Hepatocyte (in vitro differentiated cells): ENCODE measurements at regions not wholly inside any gene's neighbourhood (a gene's known extent, or its start where the extent isn't known, plus 50 kb on each side); places are given as distances from the start of the nearest gene placed in this dataset.

Source experiments
- DNase-seq: peaks from one replicate; pipeline ENCODE4 v3.0.0-alpha.2; 2016; ENCODE audit warnings: low spot score
- H2AFZ ChIP-seq: fragments of 200-600 bp; sonication (generic); 2 replicates; pipeline ENCODE4 v1.6.0; 2016; ENCODE audit warnings: antibody characterized with exemption, mild to moderate bottlenecking
- H3K27ac ChIP-seq: fragments of 200-600 bp; sonication (generic); 2 replicates; pipeline ENCODE4 v1.5.1; 2016; ENCODE audit warnings: mild to moderate bottlenecking
- H3K27me3 ChIP-seq: fragments of 200-600 bp; sonication (generic); 2 replicates; pipeline ENCODE4 v1.6.1; 2016
- H3K36me3 ChIP-seq: fragments of 200-600 bp; sonication (generic); replicated peaks from 2 replicates; pipeline ENCODE4 v1.5.1; 2016; ENCODE audit warnings: low read depth; ENCODE audit not compliant: insufficient read depth
- H3K4me1 ChIP-seq: fragments of 200-600 bp; sonication (generic); 2 replicates; pipeline ENCODE4 v1.5.1; 2016; ENCODE audit warnings: mild to moderate bottlenecking, moderate library complexity; ENCODE audit not compliant: insufficient read depth
- H3K4me2 ChIP-seq: fragments of 200-600 bp; sonication (generic); 2 replicates; pipeline ENCODE4 v1.6.0; 2016
- H3K4me3 ChIP-seq: fragments of 200-600 bp; sonication (generic); 2 replicates; pipeline ENCODE4 v1.5.1; 2016; ENCODE audit warnings: mild to moderate bottlenecking
- H3K79me2 ChIP-seq: fragments of 200-600 bp; sonication (generic); 2 replicates; pipeline ENCODE4 v1.6.0; 2017; ENCODE audit warnings: mild to moderate bottlenecking
- H3K9me2 ChIP-seq: fragments of 200-600 bp; sonication (generic); replicated peaks from 2 replicates; pipeline ENCODE4 v1.6.0; 2017; ENCODE audit warnings: mild to moderate bottlenecking; ENCODE audit not compliant: insufficient read depth
- H3K9me3 ChIP-seq: fragments of 200-600 bp; sonication (generic); 2 replicates; pipeline ENCODE4 v1.5.1; 2016; ENCODE audit warnings: low read depth, mild to moderate bottlenecking
- H4K20me1 ChIP-seq: fragments of 200-600 bp; sonication (generic); 2 replicates; pipeline ENCODE4 v1.6.0; 2016; ENCODE audit warnings: mild to moderate bottlenecking; ENCODE audit not compliant: insufficient read depth, poor library complexity, severe bottlenecking
- CTCF ChIP-seq: fragments of 200-600 bp; sonication (generic); IDR thresholded peaks from 2 replicates; pipeline ENCODE4 v1.5.1; 2016; ENCODE audit warnings: antibody characterized with exemption, mild to moderate bottlenecking; ENCODE audit not compliant: poor library complexity
- EZH2 ChIP-seq: fragments of 200-600 bp; sonication (generic); IDR thresholded peaks from 2 replicates; pipeline ENCODE4 v1.6.1; 2016; ENCODE audit warnings: antibody characterized with exemption, mild to moderate bottlenecking, borderline replicate concordance
- EZH2phosphoT487 ChIP-seq: fragments of 200-600 bp; sonication (generic); IDR thresholded peaks from one replicate; pipeline ENCODE4 v1.6.1; 2018; ENCODE audit warnings: antibody characterized with exemption, mild to moderate bottlenecking, low read depth, moderate library complexity; ENCODE audit not compliant: unreplicated experiment, severe bottlenecking
- WGBS: methylation state at CpG from one replicate; pipeline ENCODE4 v1.1.6; 2016; ENCODE audit warnings: low lambda C conversion rate; ENCODE audit errors: missing lambda C conversion rate; 5-methylcytosine and 5-hydroxymethylcytosine counted together

- Histone ChIP-seq H3K4me2 (no peak overlapping the region), H3K9me3 (no peaks in the 10 kb centered on the region), H3K4me1 (no peaks in the 10 kb centered on the region), H3K79me2 (no peaks in the 10 kb centered on the region), H3K36me3 (no peaks in the 10 kb centered on the region), H3K27ac (no peak overlapping the region), H2AFZ (no peak overlapping the region), H3K4me3 (no peak overlapping the region), H3K9me2 (no peaks in the 10 kb centered on the region), H3K27me3 (no peaks in the 10 kb centered on the region), H4K20me1 (no peaks in the 10 kb centered on the region)
- WGBS: 91% methylated on average over 5 of the region's 5 CpGs
- TF ChIP-seq EZH2phosphoT487 (no peak), CTCF (no peak), EZH2 (no peak)
- DNase-seq: no peak
Observed at GRCh38 chr1:31501505-31501904, 74.8 kb upstream of the TINAGL1 start.

- H3K36me3 ChIP-seq: no peaks in the 10 kb centered on the region
- TF ChIP-seq CTCF (no peak), EZH2phosphoT487 (no peak), EZH2 (no peak)
- H2AFZ ChIP-seq: no peak overlapping the region
- H3K27ac ChIP-seq: no peak overlapping the region
- no peak overlapping the region for H3K4me2 ChIP-seq
- H3K79me2 ChIP-seq: no peaks in the 10 kb centered on the region
- no peaks in the 10 kb centered on the region for H3K9me3 ChIP-seq
- WGBS: 96% methylated on average over 2 of the region's 2 CpGs
- H3K4me3 ChIP-seq: no peak overlapping the region
- H3K9me2 ChIP-seq: no peaks in the 10 kb centered on the region
- H3K27me3 ChIP-seq: no peaks in the 10 kb centered on the region
- H3K4me1 ChIP-seq: no peaks in the 10 kb centered on the region
- no peaks in the 10 kb centered on the region for H4K20me1 ChIP-seq
- DNase-seq: no peak
Observed at GRCh38 chr1:31502253-31502652, 74.1 kb upstream of the TINAGL1 start.

GRCh38 chr1:31502926-31503511 is 73.3 kb upstream of the TINAGL1 start:
- H3K9me2 ChIP-seq: no peaks in the 10 kb centered on the region
- 66% methylated on average over 11 of the region's 11 CpGs for WGBS

More at GRCh38 chr1:31502926-31503511, 73.3 kb upstream of the TINAGL1 start:
- Histone ChIP-seq H2AFZ (no peak overlapping the region), H3K27me3 (no peaks in the 10 kb centered on the region), H3K4me1 (no peaks in the 10 kb centered on the region), H3K36me3 (no peaks in the 10 kb centered on the region), H4K20me1 (no peaks in the 10 kb centered on the region), H3K4me2 (no peak overlapping the region), H3K9me3 (no peaks in the 10 kb centered on the region), H3K4me3 (no peak overlapping the region), H3K79me2 (no peaks in the 10 kb centered on the region), H3K27ac (no peak overlapping the region)
- no peak for DNase-seq
- TF ChIP-seq CTCF: no peak
- no peak for TF ChIP-seq EZH2
- TF ChIP-seq EZH2phosphoT487: no peak
